GM18508 (cell line): ENCODE measurements at regions not wholly inside any gene's neighbourhood (a gene's known extent, or its start where the extent isn't known, plus 50 kb on each side); places are given as distances from the start of the nearest gene placed in this dataset.

Experiments
- ATAC-seq: cut with Tn5 transposase; IDR thresholded peaks from one replicate; pipeline ENCODE4 v1.9.1; 2021; ENCODE audit warnings: moderate number of reproducible peaks; ENCODE audit not compliant: insufficient read depth, unreplicated experiment

GRCh38 chr5:103498800-103499551 is 63.6 kb downstream of the NUDT12 start:
- no peak for ATAC-seq

- ATAC-seq = no peak
Measured at GRCh38 chr5:103498211-103498610, 64.4 kb downstream of the NUDT12 start.

GRCh38 chr5:103497781-103498180 is 64.8 kb downstream of the NUDT12 start:
- ATAC-seq = no peak

GRCh38 chr5:103490030-103490739 is 72.4 kb downstream of the NUDT12 start:
- no peak for ATAC-seq

- ATAC-seq = no peak
Measured at GRCh38 chr5:103489307-103489706, 73.3 kb downstream of the NUDT12 start.

- no peak for ATAC-seq
Measured at GRCh38 chr5:103487822-103488493, 74.6 kb downstream of the NUDT12 start.

GRCh38 chr5:103487218-103487617 is 75.4 kb downstream of the NUDT12 start:
- no peak for ATAC-seq

GRCh38 chr5:103486739-103487138 is 75.8 kb downstream of the NUDT12 start:
- ATAC-seq = no peak

GRCh38 chr5:103480246-103480645 is 82.3 kb downstream of the NUDT12 start:
- ATAC-seq = no peak

GRCh38 chr5:103477678-103478077 is 84.9 kb downstream of the NUDT12 start:
- no peak for ATAC-seq

GRCh38 chr5:103476811-103477210 is 85.8 kb downstream of the NUDT12 start:
- no peak for ATAC-seq

GRCh38 chr5:103475629-103476240 is 86.9 kb downstream of the NUDT12 start:
- no peak for ATAC-seq

- no peak for ATAC-seq
Measured at GRCh38 chr5:103474677-103475076, 87.9 kb downstream of the NUDT12 start.

GRCh38 chr5:103473725-103474124 is 88.9 kb downstream of the NUDT12 start:
- no peak for ATAC-seq

GRCh38 chr5:103472830-103473229 is 89.8 kb downstream of the NUDT12 start:
- no peak for ATAC-seq

GRCh38 chr5:103472265-103472664 is 90.3 kb downstream of the NUDT12 start:
- ATAC-seq = no peak

- no peak for ATAC-seq
Measured at GRCh38 chr5:103469288-103470040, 93.1 kb downstream of the NUDT12 start.

GRCh38 chr5:103467831-103468230 is 94.8 kb downstream of the NUDT12 start:
- ATAC-seq = no peak

- no peak for ATAC-seq
Measured at GRCh38 chr5:103466495-103466894, 96.1 kb downstream of the NUDT12 start.

- no peak for ATAC-seq
Measured at GRCh38 chr5:103465891-103466290, 96.7 kb downstream of the NUDT12 start.
